ENCODE measurements at regions not wholly inside any gene's neighbourhood (a gene's known extent, or its start where the extent isn't known, plus 50 kb on each side); places are given as distances from the start of the nearest gene placed in this dataset.

- POLR2A ChIA-PET (ENCODE audit: unreplicated experiment) = no interaction called here
- H3K27me3 ChIP-seq (ENCODE audit: insufficient read depth, low read depth) = no peaks in the 10 kb centered on the region; the same call in 1 of the 2 replicates
- H2AFZ ChIP-seq = no peak overlapping the region
- no peaks in the 10 kb centered on the region for H3K9me3 ChIP-seq (ENCODE audit: insufficient read depth, low read depth)
- no peaks in the 10 kb centered on the region for H3K79me2 ChIP-seq (ENCODE audit: low read depth)
- H3K36me3 ChIP-seq (ENCODE audit: low read depth) = no peaks in the 10 kb centered on the region
- no peaks in the 10 kb centered on the region for H3F3A ChIP-seq (ENCODE audit: insufficient read depth, low read depth)
- no peak overlapping the region for H3K27ac ChIP-seq
- no peak overlapping the region for H3K4me3 ChIP-seq
- no TSS peak for BruUV-seq (replicated peaks)
- CTCF ChIA-PET = no interaction called here
- intact Hi-C loops (cut with micrococcal nuclease; ENCODE audit: unreplicated experiment) = no loop called here
- H3K9me2 ChIP-seq (ENCODE audit: insufficient read depth) = no peaks in the 10 kb centered on the region
- no peaks in the 10 kb centered on the region for H3K4me1 ChIP-seq (replicated peaks; ENCODE audit: insufficient read depth)
- TF ChIP-seq, protein P1, sequence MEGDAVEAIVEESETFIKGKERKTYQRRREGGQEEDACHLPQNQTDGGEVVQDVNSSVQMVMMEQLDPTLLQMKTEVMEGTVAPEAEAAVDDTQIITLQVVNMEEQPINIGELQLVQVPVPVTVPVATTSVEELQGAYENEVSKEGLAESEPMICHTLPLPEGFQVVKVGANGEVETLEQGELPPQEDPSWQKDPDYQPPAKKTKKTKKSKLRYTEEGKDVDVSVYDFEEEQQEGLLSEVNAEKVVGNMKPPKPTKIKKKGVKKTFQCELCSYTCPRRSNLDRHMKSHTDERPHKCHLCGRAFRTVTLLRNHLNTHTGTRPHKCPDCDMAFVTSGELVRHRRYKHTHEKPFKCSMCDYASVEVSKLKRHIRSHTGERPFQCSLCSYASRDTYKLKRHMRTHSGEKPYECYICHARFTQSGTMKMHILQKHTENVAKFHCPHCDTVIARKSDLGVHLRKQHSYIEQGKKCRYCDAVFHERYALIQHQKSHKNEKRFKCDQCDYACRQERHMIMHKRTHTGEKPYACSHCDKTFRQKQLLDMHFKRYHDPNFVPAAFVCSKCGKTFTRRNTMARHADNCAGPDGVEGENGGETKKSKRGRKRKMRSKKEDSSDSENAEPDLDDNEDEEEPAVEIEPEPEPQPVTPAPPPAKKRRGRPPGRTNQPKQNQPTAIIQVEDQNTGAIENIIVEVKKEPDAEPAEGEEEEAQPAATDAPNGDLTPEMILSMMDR (conservative IDR thresholded peaks at IDR 0.05) = no peak
- TF ChIP-seq EZH2 (IDR thresholded peaks at IDR 0.05; ENCODE audit: low read depth) = no peak
- H4K20me1 ChIP-seq (ENCODE audit: insufficient read depth) = no peaks in the 10 kb centered on the region
- no peak overlapping the region for H3K4me2 ChIP-seq
- DNase-seq = no peak
Measured at GRCh38 chr16:54231919-54232318, 54.7 kb downstream of the IRX3 start.

- Histone ChIP-seq H2AFZ (no peak overlapping the region), H3K4me1 (replicated peaks; ENCODE audit: insufficient read depth) (no peaks in the 10 kb centered on the region), H3K27ac (no peak overlapping the region), H3K36me3 (ENCODE audit: low read depth) (no peaks in the 10 kb centered on the region), H3F3A (ENCODE audit: insufficient read depth, low read depth) (no peaks in the 10 kb centered on the region), H3K4me2 (no peak overlapping the region), H3K4me3 (no peak overlapping the region), H3K27me3 (ENCODE audit: insufficient read depth, low read depth) (no peaks in the 10 kb centered on the region; the same call in 1 of the 2 replicates), H4K20me1 (ENCODE audit: insufficient read depth) (no peaks in the 10 kb centered on the region), H3K79me2 (ENCODE audit: low read depth) (no peaks in the 10 kb centered on the region), H3K9me2 (ENCODE audit: insufficient read depth) (no peaks in the 10 kb centered on the region), H3K9me3 (ENCODE audit: insufficient read depth, low read depth) (no peaks in the 10 kb centered on the region)
- no peak for TF ChIP-seq EZH2 (IDR thresholded peaks at IDR 0.05; ENCODE audit: low read depth)
- TF ChIP-seq, protein P1 (conservative IDR thresholded peaks at IDR 0.05) = no peak
- CTCF ChIA-PET = no interaction called here
- POLR2A ChIA-PET (ENCODE audit: unreplicated experiment) = interaction anchor here (0.7 kb wide), 1 partner anchor 193 kb away, joined by 3 read pairs; no protein-coding TSS in a partner anchor
- BruUV-seq (replicated peaks) = no TSS peak
- intact Hi-C loops (cut with micrococcal nuclease; ENCODE audit: unreplicated experiment) = no loop called here
- DNase-seq = no peak
Measured at GRCh38 chr16:54231336-54231735, 55.3 kb downstream of the IRX3 start.

GRCh38 chr16:54228325-54228724, 58.3 kb downstream of the IRX3 start:
- Histone ChIP-seq H3K4me3 (no peak overlapping the region), H3K27me3 (ENCODE audit: insufficient read depth, low read depth) (no peaks in the 10 kb centered on the region; the same call in 1 of the 2 replicates), H3K36me3 (ENCODE audit: low read depth) (no peaks in the 10 kb centered on the region), H3K4me1 (replicated peaks; ENCODE audit: insufficient read depth) (no peaks in the 10 kb centered on the region), H3K9me3 (ENCODE audit: insufficient read depth, low read depth) (no peaks in the 10 kb centered on the region), H3K27ac (no peak overlapping the region), H2AFZ (no peak overlapping the region), H3K4me2 (no peak overlapping the region), H4K20me1 (ENCODE audit: insufficient read depth) (no peaks in the 10 kb centered on the region), H3K9me2 (ENCODE audit: insufficient read depth) (no peaks in the 10 kb centered on the region), H3K79me2 (ENCODE audit: low read depth) (no peaks in the 10 kb centered on the region), H3F3A (ENCODE audit: insufficient read depth, low read depth) (no peaks in the 10 kb centered on the region)
- ChIA-PET CTCF (no interaction called here), POLR2A (ENCODE audit: unreplicated experiment) (no interaction called here)
- TF ChIP-seq, protein P1 (conservative IDR thresholded peaks at IDR 0.05) = no peak
- no peak for TF ChIP-seq EZH2 (IDR thresholded peaks at IDR 0.05; ENCODE audit: low read depth)
- intact Hi-C loops (cut with micrococcal nuclease; ENCODE audit: unreplicated experiment) = no loop called here
- no peak for DNase-seq
- no TSS peak for BruUV-seq (replicated peaks)

Data from PC-9 (cell line).